ENCODE measurements at regions not wholly inside any gene's neighbourhood (a gene's known extent, or its start where the extent isn't known, plus 50 kb on each side); places are given as distances from the start of the nearest gene placed in this dataset.

DNA sequence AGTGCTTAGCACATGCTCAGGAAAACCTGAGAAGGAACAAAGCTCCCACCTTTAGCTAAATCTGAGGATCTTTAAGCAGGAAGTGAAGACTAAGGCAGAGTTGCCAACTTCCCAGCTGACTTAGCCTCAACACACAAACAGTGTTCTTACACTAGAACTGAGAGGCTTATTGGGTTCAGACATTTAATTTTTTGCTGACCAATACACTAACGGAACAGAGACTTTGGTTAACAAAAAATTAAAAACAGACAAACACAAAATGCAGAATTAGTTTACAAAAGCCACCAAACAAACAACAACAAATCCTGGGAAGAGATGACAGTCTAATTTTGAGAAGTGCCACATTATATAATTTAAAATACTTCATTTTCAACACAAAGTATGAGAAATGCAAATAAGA lies 1123.7 kb upstream of the ATXN7L3B start:
- peaks cover 12% of the 10 kb centered on the region; the same call in 1 of the 2 replicates for H3K9me3 ChIP-seq (ENCODE audit: control insufficient read depth, insufficient read depth, low read length)
- no peak overlapping the region for H3K9ac ChIP-seq (ENCODE audit: low read depth, low read length)
- H3K4me1 ChIP-seq (ENCODE audit: insufficient read depth, low read length): no peaks in the 10 kb centered on the region
- no peaks in the 10 kb centered on the region for H3K36me3 ChIP-seq (ENCODE audit: insufficient read depth, low read length)

GRCh38 chr12:73414926-73415325 lies 1122.7 kb upstream of the ATXN7L3B start:
- Histone ChIP-seq H3K9me3 (ENCODE audit: control insufficient read depth, insufficient read depth, low read length) (peaks cover 12% of the 10 kb centered on the region; the same call in 1 of the 2 replicates), H3K9ac (ENCODE audit: low read depth, low read length) (no peak overlapping the region), H3K4me1 (ENCODE audit: insufficient read depth, low read length) (no peaks in the 10 kb centered on the region), H3K36me3 (ENCODE audit: insufficient read depth, low read length) (no peaks in the 10 kb centered on the region)

GRCh38 chr12:73418541-73418940 lies 1119.1 kb upstream of the ATXN7L3B start:
- Histone ChIP-seq H3K9me3 (ENCODE audit: control insufficient read depth, insufficient read depth, low read length) (peaks cover 15% of the 10 kb centered on the region; the same call in 1 of the 2 replicates), H3K9ac (ENCODE audit: low read depth, low read length) (no peak overlapping the region), H3K36me3 (ENCODE audit: insufficient read depth, low read length) (no peaks in the 10 kb centered on the region), H3K4me1 (ENCODE audit: insufficient read depth, low read length) (no peaks in the 10 kb centered on the region)

DNA sequence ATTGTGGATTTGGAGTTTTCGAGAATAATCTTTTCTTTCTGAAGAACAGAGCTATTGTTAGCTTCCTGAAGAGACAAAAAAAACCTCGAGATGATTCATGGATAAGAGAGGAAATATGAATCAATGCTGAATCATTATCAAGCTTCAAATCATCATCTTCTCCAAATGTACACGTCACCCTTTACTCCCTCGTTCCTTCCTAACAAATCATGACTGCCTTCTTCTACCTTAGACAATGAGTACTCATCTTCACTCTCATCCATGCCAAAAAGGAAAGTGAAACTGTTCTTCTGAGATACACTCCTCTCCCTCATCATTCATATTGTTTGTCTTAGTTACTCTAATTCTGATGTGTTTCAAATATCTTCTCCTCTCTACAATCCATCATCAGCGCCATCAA lies 1115.8 kb upstream of the ATXN7L3B start:
- Histone ChIP-seq H3K36me3 (ENCODE audit: insufficient read depth, low read length) (no peaks in the 10 kb centered on the region), H3K9ac (ENCODE audit: low read depth, low read length) (no peak overlapping the region), H3K9me3 (ENCODE audit: control insufficient read depth, insufficient read depth, low read length) (peaks cover 21% of the 10 kb centered on the region), H3K4me1 (ENCODE audit: insufficient read depth, low read length) (no peaks in the 10 kb centered on the region)

GRCh38 chr12:73424484-73424883 lies 1113.2 kb upstream of the ATXN7L3B start:
- Histone ChIP-seq H3K36me3 (ENCODE audit: insufficient read depth, low read length) (no peaks in the 10 kb centered on the region), H3K4me1 (ENCODE audit: insufficient read depth, low read length) (no peaks in the 10 kb centered on the region), H3K9ac (ENCODE audit: low read depth, low read length) (no peak overlapping the region), H3K9me3 (ENCODE audit: control insufficient read depth, insufficient read depth, low read length) (peaks cover 21% of the 10 kb centered on the region)

DNA sequence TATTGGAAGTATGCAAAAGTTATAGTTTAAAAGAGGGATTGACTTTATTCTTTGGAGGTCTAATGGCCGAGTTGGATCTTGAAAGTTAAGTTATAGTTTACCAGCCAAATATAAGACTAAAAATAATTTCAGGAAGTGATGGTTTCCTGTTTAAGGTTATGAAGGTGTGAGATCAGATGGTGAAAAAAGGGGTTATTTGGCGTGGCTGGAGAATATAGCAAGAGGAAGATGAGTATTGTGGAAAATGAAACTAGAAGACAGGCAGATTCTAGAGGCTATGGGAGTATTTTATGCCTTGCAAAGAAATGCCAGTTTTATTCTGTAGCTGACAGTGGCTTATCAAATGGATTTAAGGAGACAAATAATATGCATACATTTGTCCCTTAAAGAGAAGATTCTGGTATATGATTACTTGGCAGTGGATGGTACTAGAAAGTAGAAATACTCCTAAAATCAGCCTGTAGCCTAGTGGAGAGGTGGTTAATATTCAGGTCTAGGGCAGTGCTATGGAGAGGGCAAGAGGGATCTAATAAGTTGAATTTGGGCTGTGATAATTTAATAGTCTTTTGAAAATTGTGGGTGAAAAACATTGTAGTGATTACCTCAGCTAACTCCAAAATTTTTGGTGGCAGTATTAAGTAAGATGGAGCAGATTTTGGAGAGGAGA lies 1091.8 kb upstream of the ATXN7L3B start:
- no peak overlapping the region for H3K9ac ChIP-seq (ENCODE audit: low read depth, low read length)
- H3K9me3 ChIP-seq (ENCODE audit: control insufficient read depth, insufficient read depth, low read length): no peaks in the 10 kb centered on the region
- no peaks in the 10 kb centered on the region for H3K36me3 ChIP-seq (ENCODE audit: insufficient read depth, low read length)
- H3K4me1 ChIP-seq (ENCODE audit: insufficient read depth, low read length): no peaks in the 10 kb centered on the region

- H3K9me3 ChIP-seq (ENCODE audit: control insufficient read depth, insufficient read depth, low read length): no peaks in the 10 kb centered on the region
- H3K36me3 ChIP-seq (ENCODE audit: insufficient read depth, low read length): no peaks in the 10 kb centered on the region
- no peaks in the 10 kb centered on the region for H3K4me1 ChIP-seq (ENCODE audit: insufficient read depth, low read length)
- no peak overlapping the region for H3K9ac ChIP-seq (ENCODE audit: low read depth, low read length)
Observed at GRCh38 chr12:73452672-73453469, 1084.8 kb upstream of the ATXN7L3B start.

DNA sequence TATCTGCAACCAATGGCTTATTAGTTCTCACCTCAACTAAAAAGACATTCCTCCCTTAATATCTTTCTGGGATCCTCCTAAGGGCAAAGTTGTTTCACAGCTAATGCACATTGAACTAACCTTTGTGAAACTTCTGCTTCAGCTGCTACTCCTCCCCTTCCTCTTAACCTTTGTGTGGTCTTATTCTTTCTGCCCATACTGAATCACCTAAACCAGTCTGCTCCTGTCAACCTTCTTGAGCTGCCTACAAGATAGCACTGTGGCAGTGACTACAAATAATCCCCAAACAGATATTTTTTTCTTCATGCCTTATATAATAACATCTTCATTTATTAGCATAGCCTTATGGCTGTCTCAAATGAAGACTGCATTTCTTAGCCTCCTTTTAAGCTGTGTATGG lies 1077.4 kb upstream of the ATXN7L3B start:
- no peaks in the 10 kb centered on the region for H3K9me3 ChIP-seq (ENCODE audit: control insufficient read depth, insufficient read depth, low read length)
- H3K36me3 ChIP-seq (ENCODE audit: insufficient read depth, low read length): no peaks in the 10 kb centered on the region
- peaks cover 3% of the 10 kb centered on the region; the same call in 1 of the 2 replicates for H3K4me1 ChIP-seq (ENCODE audit: insufficient read depth, low read length)
- H3K9ac ChIP-seq (ENCODE audit: low read depth, low read length): no peak overlapping the region

DNA sequence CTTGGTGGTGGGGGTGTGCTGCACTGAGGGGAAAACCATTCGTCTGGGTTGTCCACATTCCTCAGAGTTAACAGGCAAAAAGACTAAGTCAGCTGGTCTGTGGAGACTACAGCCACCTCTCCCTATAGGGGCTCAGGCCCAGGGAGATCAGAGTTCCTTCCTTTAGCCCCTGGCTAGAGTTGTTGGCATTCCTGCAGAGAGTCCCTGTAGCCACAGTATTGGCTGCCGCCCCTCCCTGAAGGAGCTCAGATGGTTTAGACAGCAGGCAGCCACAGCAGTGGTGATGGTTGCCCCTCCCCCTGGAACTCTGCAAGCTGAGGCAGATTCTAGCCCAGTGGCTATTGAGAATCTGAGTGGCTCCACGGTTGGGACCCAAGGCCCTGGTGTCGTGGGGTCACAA lies 1072.5 kb upstream of the ATXN7L3B start:
- H3K9ac ChIP-seq (ENCODE audit: low read depth, low read length): no peak overlapping the region
- H3K9me3 ChIP-seq (ENCODE audit: control insufficient read depth, insufficient read depth, low read length): no peaks in the 10 kb centered on the region
- peaks cover 7% of the 10 kb centered on the region; the same call in 1 of the 2 replicates for H3K4me1 ChIP-seq (ENCODE audit: insufficient read depth, low read length)
- no peaks in the 10 kb centered on the region for H3K36me3 ChIP-seq (ENCODE audit: insufficient read depth, low read length)

- H3K36me3 ChIP-seq (ENCODE audit: insufficient read depth, low read length): no peaks in the 10 kb centered on the region
- H3K9ac ChIP-seq (ENCODE audit: low read depth, low read length): no peak overlapping the region
- no peaks in the 10 kb centered on the region for H3K9me3 ChIP-seq (ENCODE audit: control insufficient read depth, insufficient read depth, low read length)
- peaks cover 14% of the 10 kb centered on the region for H3K4me1 ChIP-seq (ENCODE audit: insufficient read depth, low read length)
Observed at GRCh38 chr12:73486256-73486655, 1051.4 kb upstream of the ATXN7L3B start.

- no peak overlapping the region for H3K9ac ChIP-seq (ENCODE audit: low read depth, low read length)
- H3K4me1 ChIP-seq (ENCODE audit: insufficient read depth, low read length): peaks cover 8% of the 10 kb centered on the region; the same call in 1 of the 2 replicates
- no peaks in the 10 kb centered on the region for H3K36me3 ChIP-seq (ENCODE audit: insufficient read depth, low read length)
- H3K9me3 ChIP-seq (ENCODE audit: control insufficient read depth, insufficient read depth, low read length): no peaks in the 10 kb centered on the region; the same call in 1 of the 2 replicates
Observed at GRCh38 chr12:73506611-73507010, 1031.0 kb upstream of the ATXN7L3B start.

DNA sequence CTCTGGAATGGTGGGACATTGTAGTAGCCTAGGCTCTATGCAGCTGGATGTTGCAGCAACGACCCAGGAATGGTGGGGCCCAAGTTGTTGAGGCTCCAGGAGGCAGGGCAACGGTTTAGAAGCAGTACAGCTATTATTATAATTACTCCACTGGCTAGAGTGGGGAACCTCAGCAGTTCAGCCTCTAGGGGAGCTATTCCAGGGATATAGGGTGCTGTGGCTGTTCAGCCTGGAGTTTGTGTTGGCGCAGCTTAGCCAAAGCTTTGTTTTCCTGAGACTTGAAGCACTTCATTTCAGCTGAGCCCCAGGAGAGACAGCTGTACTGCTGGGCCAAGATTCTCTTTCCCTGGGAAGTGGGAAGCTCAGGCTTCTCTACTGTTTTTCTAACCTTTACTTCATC lies 1023.0 kb upstream of the ATXN7L3B start:
- Histone ChIP-seq H3K36me3 (ENCODE audit: insufficient read depth, low read length) (no peaks in the 10 kb centered on the region), H3K9me3 (ENCODE audit: control insufficient read depth, insufficient read depth, low read length) (no peaks in the 10 kb centered on the region), H3K4me1 (ENCODE audit: insufficient read depth, low read length) (no peaks in the 10 kb centered on the region), H3K9ac (ENCODE audit: low read depth, low read length) (no peak overlapping the region)

- no peaks in the 10 kb centered on the region for H3K4me1 ChIP-seq (ENCODE audit: insufficient read depth, low read length)
- 0 out of 2 replicates have a peak, but pooled peaks cover 9% of the 10 kb centered on the region for H3K9me3 ChIP-seq (ENCODE audit: control insufficient read depth, insufficient read depth, low read length)
Observed at GRCh38 chr12:73517859-73518258, 1019.8 kb upstream of the ATXN7L3B start.

GRCh38 chr12:73529231-73529630 lies 1008.4 kb upstream of the ATXN7L3B start:
- Histone ChIP-seq H3K9me3 (ENCODE audit: control insufficient read depth, insufficient read depth, low read length) (peaks cover 2% of the 10 kb centered on the region; the same call in 1 of the 2 replicates), H3K4me1 (ENCODE audit: insufficient read depth, low read length) (no peaks in the 10 kb centered on the region), H3K9ac (ENCODE audit: low read depth, low read length) (no peak overlapping the region), H3K36me3 (ENCODE audit: insufficient read depth, low read length) (no peaks in the 10 kb centered on the region)

More at GRCh38 chr12:73517859-73518258, 1019.8 kb upstream of the ATXN7L3B start:
- Histone ChIP-seq H3K9ac (ENCODE audit: low read depth, low read length) (no peak overlapping the region), H3K36me3 (ENCODE audit: insufficient read depth, low read length) (no peaks in the 10 kb centered on the region)

GRCh38 chr12:73529954-73530353 lies 1007.7 kb upstream of the ATXN7L3B start:
- Histone ChIP-seq H3K9ac (ENCODE audit: low read depth, low read length) (no peak overlapping the region), H3K4me1 (ENCODE audit: insufficient read depth, low read length) (0 out of 2 replicates have a peak, but pooled peaks cover 1% of the 10 kb centered on the region), H3K36me3 (ENCODE audit: insufficient read depth, low read length) (no peaks in the 10 kb centered on the region), H3K9me3 (ENCODE audit: control insufficient read depth, insufficient read depth, low read length) (no peaks in the 10 kb centered on the region)

All from ES-I3 (cell line).